SH-SY5Y (cell line): ENCODE measurements at regions not wholly inside any gene's neighbourhood (a gene's known extent, or its start where the extent isn't known, plus 50 kb on each side); places are given as distances from the start of the nearest gene placed in this dataset.

ENCODE experiments used
- GATA2 ChIP-seq: IDR thresholded peaks from 2 replicates; pipeline ENCODE4 v1.6.1; 2011; ENCODE audit warnings: mild to moderate bottlenecking, low read depth, low read length
- GATA3 ChIP-seq: IDR thresholded peaks from 2 replicates; pipeline ENCODE4 v1.6.1; 2011; ENCODE audit warnings: low read depth, mild to moderate bottlenecking, low read length, moderate library complexity

GRCh38 chr21:19266636-19267035 is 863.1 kb upstream of the TMPRSS15 start:
- no peak for TF ChIP-seq GATA3
- TF ChIP-seq GATA2 = no peak
